Ovary (tissue), 7 donors: ENCODE measurements at regions not wholly inside any gene's neighbourhood (a gene's known extent, or its start where the extent isn't known, plus 50 kb on each side); places are given as distances from the start of the nearest gene placed in this dataset.

Experiments used
- DNase-seq, 5 donors: peaks; one replicate each; pipeline ENCODE4 v3.0.0-alpha.2; 2019 to 2020
- H3K27ac ChIP-seq, 2 donors: fragments of 200-600 bp; one replicate each; pipeline versions ENCODE4 v1.5.1 to v1.8.0; 2019 to 2022
- H3K27me3 ChIP-seq: fragments of 200-600 bp; one replicate; pipeline ENCODE4 v1.8.0; 2022
- H3K36me3 ChIP-seq: fragments of 200-600 bp; sonication (generic); one replicate; pipeline ENCODE4 v1.5.1; 2019
- H3K4me1 ChIP-seq: one replicate; pipeline ENCODE4 v1.8.1; 2013; ENCODE audit warnings: mild to moderate bottlenecking, moderate library complexity; ENCODE audit not compliant: insufficient read depth
- H3K4me3 ChIP-seq: fragments of 200-600 bp; sonication (generic); one replicate; pipeline ENCODE4 v1.5.1; 2017
- H3K9me3 ChIP-seq, 2 donors: fragments of 200-600 bp in 1 of 2; sonication (generic) in 1 of 2; one replicate each; pipeline versions ENCODE4 v1.5.1 to v1.8.1; 2013 to 2019; ENCODE audit warnings: mild to moderate bottlenecking in 1 of 2, moderate library complexity in 1 of 2
- CTCF ChIP-seq, 3 donors: fragments of 450-650 bp in 2 of 3; fragments of 200-600 bp in 1 of 3; IDR thresholded peaks; one replicate each; pipeline versions ENCODE4 v1.5.1 to v1.8.0; 2016 to 2022; ENCODE audit warnings: antibody characterized with exemption in 3 of 3, mild to moderate bottlenecking in 1 of 3
- EP300 ChIP-seq: sonication (generic); formaldehyde crosslinking; IDR thresholded peaks from one replicate; pipeline ENCODE4 v1.6.1; 2017; ENCODE audit warnings: antibody characterized with exemption
- POLR2A ChIP-seq: fragments of 450-650 bp; IDR thresholded peaks from one replicate; pipeline ENCODE4 v1.6.1; 2017; ENCODE audit warnings: antibody characterized with exemption, mild to moderate bottlenecking, moderate library complexity
- WGBS, 3 donors: extraction: QIAGEN DNeasy Blood & Tissue Kit in 1 of 3; methylation state at CpG; one replicate each; pipeline versions ENCODE4 v1.1.5 to v1.1.7; 2013 to 2017; 5-methylcytosine and 5-hydroxymethylcytosine counted together
- intact Hi-C, 4 donors: fragments of 100-400 bp; cut with DNase I; formaldehyde crosslinking; loops; one replicate each; pipeline versions ENCODE4 v1.11.0 to v1.15.1; 2022 to 2023
- donor health status: DM: no; HTN: no; CAD: no; lungs with moderate emphysema.
- donor health status: DM: no; HTN: no; CAD: no.
- donor health status: Bipolar disorder and iron deficiency.
- donor health status: DM: no; HTN: no; CAD: no.
- donor health status: DM: yes; HTN: yes; CAD: no.

GRCh38 chr6:90893400-90893799 lies 306.5 kb upstream of the MAP3K7 start:
- no peaks in the 10 kb centered on the region for H3K9me3 ChIP-seq
- 74 to 84% (median 78%) methylated on average over 4 of the region's 4 CpGs for WGBS, 3 donors
- H3K27me3 ChIP-seq: no peaks in the 10 kb centered on the region
- TF ChIP-seq POLR2A (no peak), CTCF (IDR thresholded peaks at IDR 0.05) (no peak)
- no peak overlapping the region for H3K27ac ChIP-seq
- no peak overlapping the region for H3K4me3 ChIP-seq
- DNase-seq: no peak
- no peaks in the 10 kb centered on the region for H3K4me1 ChIP-seq
- intact Hi-C loops: no loop called here
- H3K36me3 ChIP-seq: no peaks in the 10 kb centered on the region

DNA sequence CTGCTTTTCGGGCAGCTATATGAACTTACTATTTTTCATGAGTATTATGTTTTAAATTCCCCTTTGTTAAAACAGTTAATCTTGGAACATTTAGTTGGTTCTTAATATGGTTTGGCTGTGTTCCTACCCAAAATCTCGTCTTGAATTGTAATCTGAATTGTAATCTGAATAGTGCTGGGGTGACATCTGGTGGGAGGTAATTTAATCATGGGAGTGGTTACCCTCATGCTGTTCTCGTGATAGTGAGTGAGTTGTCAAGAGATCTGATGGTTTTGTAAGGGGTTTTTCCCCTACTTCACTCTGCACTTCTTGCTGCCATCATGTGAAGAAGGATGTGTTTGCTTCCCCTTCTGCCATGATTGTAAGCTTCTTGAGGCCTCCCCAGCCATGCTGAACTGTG lies 305.4 kb upstream of the MAP3K7 start:
- no peak for DNase-seq
- no peaks in the 10 kb centered on the region for H3K36me3 ChIP-seq
- TF ChIP-seq CTCF (IDR thresholded peaks at IDR 0.05) (no peak), POLR2A (no peak)
- no peak overlapping the region for H3K4me3 ChIP-seq
- WGBS, 3 donors: 42 to 60% (median 58%) methylated on average over 3 of the region's 3 CpGs
- no peak overlapping the region for H3K27ac ChIP-seq
- intact Hi-C loops: no loop called here
- no peaks in the 10 kb centered on the region for H3K27me3 ChIP-seq
- no peaks in the 10 kb centered on the region for H3K9me3 ChIP-seq
- no peaks in the 10 kb centered on the region for H3K4me1 ChIP-seq

GRCh38 chr6:90891355-90891754 lies 304.5 kb upstream of the MAP3K7 start:
- Histone ChIP-seq H3K27me3 (no peaks in the 10 kb centered on the region), H3K27ac (no peak overlapping the region), H3K36me3 (no peaks in the 10 kb centered on the region), H3K9me3 (no peaks in the 10 kb centered on the region), H3K4me1 (no peaks in the 10 kb centered on the region), H3K4me3 (no peak overlapping the region)
- WGBS, 3 donors: 19 to 34% (median 30%) methylated on average over 5 of the region's 5 CpGs
- TF ChIP-seq CTCF (IDR thresholded peaks at IDR 0.05) (no peak), POLR2A (no peak), EP300 (no peak)
- no peak for DNase-seq
- intact Hi-C loops: no loop called here

GRCh38 chr6:90890683-90891330 lies 303.9 kb upstream of the MAP3K7 start:
- Histone ChIP-seq H3K27me3 (no peaks in the 10 kb centered on the region), H3K9me3 (no peaks in the 10 kb centered on the region), H3K4me3 (no peak overlapping the region), H3K36me3 (no peaks in the 10 kb centered on the region), H3K4me1 (no peaks in the 10 kb centered on the region), H3K27ac (no peak overlapping the region)
- TF ChIP-seq EP300 (no peak), POLR2A (no peak), CTCF (IDR thresholded peaks at IDR 0.05) (no peak)
- DNase-seq: no peak
- intact Hi-C loops: no loop called here
- 10 to 14% (median 12%) methylated on average over 8 of the region's 8 CpGs for WGBS, 3 donors

GRCh38 chr6:90887764-90888163 lies 300.9 kb upstream of the MAP3K7 start:
- H3K27ac ChIP-seq: no peak overlapping the region
- intact Hi-C loops: no loop called here
- no peaks in the 10 kb centered on the region for H3K9me3 ChIP-seq
- no peak for DNase-seq
- H3K36me3 ChIP-seq: no peaks in the 10 kb centered on the region
- H3K27me3 ChIP-seq: no peaks in the 10 kb centered on the region
- H3K4me1 ChIP-seq: no peaks in the 10 kb centered on the region
- H3K4me3 ChIP-seq: no peak overlapping the region
- TF ChIP-seq EP300 (no peak), CTCF (IDR thresholded peaks at IDR 0.05) (no peak), POLR2A (no peak)
